GM18502 (cell line): ENCODE measurements at regions not wholly inside any gene's neighbourhood (a gene's known extent, or its start where the extent isn't known, plus 50 kb on each side); places are given as distances from the start of the nearest gene placed in this dataset.

ENCODE experiments used
- ATAC-seq: cut with Tn5 transposase; IDR thresholded peaks from one replicate; pipeline ENCODE4 v1.9.1; 2021; ENCODE audit warnings: mild to moderate bottlenecking; ENCODE audit not compliant: unreplicated experiment, poor library complexity

GRCh38 chr15:97057503-97057902 is 727.0 kb downstream of the NR2F2 start:
- ATAC-seq: no peak

GRCh38 chr15:97059281-97059680 is 728.8 kb downstream of the NR2F2 start:
- ATAC-seq: no peak

- ATAC-seq: no peak
Observed at GRCh38 chr15:97061392-97061791, 730.9 kb downstream of the NR2F2 start.

- ATAC-seq: no peak
Observed at GRCh38 chr15:97071668-97072067, 741.2 kb downstream of the NR2F2 start.

GRCh38 chr15:97072545-97072944 is 742.0 kb downstream of the NR2F2 start:
- no peak for ATAC-seq

- no peak for ATAC-seq
Observed at GRCh38 chr15:97076011-97076410, 745.5 kb downstream of the NR2F2 start.

- no peak for ATAC-seq
Observed at GRCh38 chr15:97077975-97078374, 747.5 kb downstream of the NR2F2 start.

- ATAC-seq: no peak
Observed at GRCh38 chr15:97078591-97078990, 748.1 kb downstream of the NR2F2 start.

- ATAC-seq: no peak
Observed at GRCh38 chr15:97081666-97082226, 751.2 kb downstream of the NR2F2 start.

GRCh38 chr15:97082830-97083229 is 752.3 kb downstream of the NR2F2 start:
- ATAC-seq: no peak

GRCh38 chr15:97084650-97085049 is 754.1 kb downstream of the NR2F2 start:
- no peak for ATAC-seq

- no peak for ATAC-seq
Observed at GRCh38 chr15:97085731-97086130, 755.2 kb downstream of the NR2F2 start.

- no peak for ATAC-seq
Observed at GRCh38 chr15:97087006-97087741, 756.7 kb downstream of the NR2F2 start.

GRCh38 chr15:97091093-97091492 is 760.6 kb downstream of the NR2F2 start:
- no peak for ATAC-seq

- ATAC-seq: no peak
Observed at GRCh38 chr15:97092656-97093055, 762.2 kb downstream of the NR2F2 start.

- no peak for ATAC-seq
Observed at GRCh38 chr15:97096303-97096835, 765.9 kb downstream of the NR2F2 start.

- ATAC-seq: no peak
Observed at GRCh38 chr15:97099040-97099439, 768.5 kb downstream of the NR2F2 start.

- no peak for ATAC-seq
Observed at GRCh38 chr15:97101572-97101971, 771.1 kb downstream of the NR2F2 start.

GRCh38 chr15:97114900-97115760 is 784.6 kb downstream of the NR2F2 start:
- ATAC-seq: no peak

- ATAC-seq: no peak
Observed at GRCh38 chr15:97115761-97116070, 785.2 kb downstream of the NR2F2 start.

- ATAC-seq: no peak
Observed at GRCh38 chr15:97124790-97125189, 794.3 kb downstream of the NR2F2 start.
